HG03060 (cell line): ENCODE measurements at regions not wholly inside any gene's neighbourhood (a gene's known extent, or its start where the extent isn't known, plus 50 kb on each side); places are given as distances from the start of the nearest gene placed in this dataset.

ENCODE experiments used
- ATAC-seq: cut with Tn5 transposase; IDR thresholded peaks from one replicate; pipeline ENCODE4 v1.9.1; 2021; ENCODE audit warnings: low read depth, moderate number of reproducible peaks; ENCODE audit not compliant: unreplicated experiment

- ATAC-seq, result no peak
Measured at GRCh38 chr6:156392648-156393047, 384.5 kb upstream of the ARID1B start.

GRCh38 chr6:156391977-156392376, 385.2 kb upstream of the ARID1B start:
- ATAC-seq, result no peak

GRCh38 chr6:156391061-156391672, 386.0 kb upstream of the ARID1B start:
- no peak for ATAC-seq

- ATAC-seq, result no peak
Measured at GRCh38 chr6:156390621-156391020, 386.6 kb upstream of the ARID1B start.

GRCh38 chr6:156389296-156389695, 387.9 kb upstream of the ARID1B start:
- ATAC-seq, result no peak

- ATAC-seq, result no peak
Measured at GRCh38 chr6:156387472-156387871, 389.7 kb upstream of the ARID1B start.

GRCh38 chr6:156383059-156383458, 394.1 kb upstream of the ARID1B start:
- ATAC-seq, result no peak

- no peak for ATAC-seq
Measured at GRCh38 chr6:156379392-156380289, 397.5 kb upstream of the ARID1B start.

- ATAC-seq, result no peak
Measured at GRCh38 chr6:156378853-156379252, 398.3 kb upstream of the ARID1B start.

- no peak for ATAC-seq
Measured at GRCh38 chr6:156376091-156376490, 401.1 kb upstream of the ARID1B start.

- ATAC-seq, result no peak
Measured at GRCh38 chr6:156359912-156360311, 417.3 kb upstream of the ARID1B start.

- ATAC-seq, result no peak
Measured at GRCh38 chr6:156352861-156353260, 424.3 kb upstream of the ARID1B start.

GRCh38 chr6:156351346-156351966, 425.7 kb upstream of the ARID1B start:
- ATAC-seq, result no peak

- no peak for ATAC-seq
Measured at GRCh38 chr6:156350337-156350736, 426.8 kb upstream of the ARID1B start.

GRCh38 chr6:156348849-156349248, 428.3 kb upstream of the ARID1B start:
- ATAC-seq, result no peak

GRCh38 chr6:156348424-156348823, 428.8 kb upstream of the ARID1B start:
- no peak for ATAC-seq

GRCh38 chr6:156347656-156348055, 429.5 kb upstream of the ARID1B start:
- no peak for ATAC-seq

GRCh38 chr6:156347246-156347645, 429.9 kb upstream of the ARID1B start:
- no peak for ATAC-seq

GRCh38 chr6:156345700-156346099, 431.5 kb upstream of the ARID1B start:
- ATAC-seq, result no peak

- no peak for ATAC-seq
Measured at GRCh38 chr6:156344491-156344890, 432.7 kb upstream of the ARID1B start.

GRCh38 chr6:156337801-156338200, 439.4 kb upstream of the ARID1B start:
- no peak for ATAC-seq

- no peak for ATAC-seq
Measured at GRCh38 chr6:156336733-156337132, 440.4 kb upstream of the ARID1B start.
